Astrocyte (in vitro differentiated cells and primary cell): ENCODE measurements at regions not wholly inside any gene's neighbourhood (a gene's known extent, or its start where the extent isn't known, plus 50 kb on each side); places are given as distances from the start of the nearest gene placed in this dataset.

ENCODE experiments used
- EZH2 ChIP-seq: IDR thresholded peaks from 2 replicates; pipeline ENCODE4 v1.6.1; 2012; ENCODE audit warnings: mild to moderate bottlenecking, low read length, inconsistent platforms; ENCODE audit not compliant: insufficient read depth
- TF ChIP-seq, protein P1 (sequence below): IDR thresholded peaks from 2 replicates; pipeline ENCODE4 v1.5.1; 2011; ENCODE audit warnings: low read depth, mild to moderate bottlenecking, inconsistent platforms, low read length, moderate library complexity; ENCODE audit not compliant: insufficient read depth

- no peak for TF ChIP-seq EZH2
- TF ChIP-seq, protein P1, sequence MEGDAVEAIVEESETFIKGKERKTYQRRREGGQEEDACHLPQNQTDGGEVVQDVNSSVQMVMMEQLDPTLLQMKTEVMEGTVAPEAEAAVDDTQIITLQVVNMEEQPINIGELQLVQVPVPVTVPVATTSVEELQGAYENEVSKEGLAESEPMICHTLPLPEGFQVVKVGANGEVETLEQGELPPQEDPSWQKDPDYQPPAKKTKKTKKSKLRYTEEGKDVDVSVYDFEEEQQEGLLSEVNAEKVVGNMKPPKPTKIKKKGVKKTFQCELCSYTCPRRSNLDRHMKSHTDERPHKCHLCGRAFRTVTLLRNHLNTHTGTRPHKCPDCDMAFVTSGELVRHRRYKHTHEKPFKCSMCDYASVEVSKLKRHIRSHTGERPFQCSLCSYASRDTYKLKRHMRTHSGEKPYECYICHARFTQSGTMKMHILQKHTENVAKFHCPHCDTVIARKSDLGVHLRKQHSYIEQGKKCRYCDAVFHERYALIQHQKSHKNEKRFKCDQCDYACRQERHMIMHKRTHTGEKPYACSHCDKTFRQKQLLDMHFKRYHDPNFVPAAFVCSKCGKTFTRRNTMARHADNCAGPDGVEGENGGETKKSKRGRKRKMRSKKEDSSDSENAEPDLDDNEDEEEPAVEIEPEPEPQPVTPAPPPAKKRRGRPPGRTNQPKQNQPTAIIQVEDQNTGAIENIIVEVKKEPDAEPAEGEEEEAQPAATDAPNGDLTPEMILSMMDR = no peak
Measured at GRCh38 chrX:96140796-96141195, 543.8 kb upstream of the DIAPH2 start.
